ENCODE measurements at regions not wholly inside any gene's neighbourhood (a gene's known extent, or its start where the extent isn't known, plus 50 kb on each side); places are given as distances from the start of the nearest gene placed in this dataset.

- ChIA-PET CTCF (no interaction called here), POLR2A (no interaction called here)
- no peak overlapping the region for H3K4me2 ChIP-seq (ENCODE audit: insufficient read depth, low read length)
- no peaks in the 10 kb centered on the region for H3K79me2 ChIP-seq (ENCODE audit: control insufficient read depth, insufficient read depth, low read length)
- no TSS peak for BruUV-seq (replicated peaks)
- DNase-seq (ENCODE audit: low read depth, low spot score) (no peak), FAIRE-seq (no peak)
- H3K9me3 ChIP-seq (replicated peaks; ENCODE audit: control insufficient read depth, insufficient read depth, low read length), result no peaks in the 10 kb centered on the region
- H3K4me1 ChIP-seq (ENCODE audit: control insufficient read depth, extremely low read depth, insufficient read depth, low read length), result peaks cover 45% of the 10 kb centered on the region
- no peak overlapping the region for H3K4me3 ChIP-seq (replicated peaks in 1 of 3; ENCODE audit: insufficient read depth in 1 of 3, low read depth in 1 of 3, low read length in 3 of 3)
- no peaks in the 10 kb centered on the region for H3K27me3 ChIP-seq (ENCODE audit: control insufficient read depth in 2 of 2, insufficient read depth in 2 of 2, low read length in 2 of 2)
- TF ChIP-seq POLR2A (IDR thresholded peaks at IDR 0.05; ENCODE audit: low read depth, low read length), result no peak
- TF ChIP-seq GATA2 (IDR thresholded peaks at IDR 0.05; ENCODE audit: insufficient read depth, insufficient read length, low read depth, low read length), result no peak
- TF ChIP-seq JUN (IDR thresholded peaks at IDR 0.05; ENCODE audit: borderline replicate concordance, insufficient read depth, insufficient read length, low read depth), result no peak
- no peak for TF ChIP-seq MYC (IDR thresholded peaks at IDR 0.05; ENCODE audit: low read depth, low read length)
- TF ChIP-seq POLR2AphosphoS5 (IDR thresholded peaks at IDR 0.05; ENCODE audit: insufficient read depth, low read depth, low read length), result no peak
- TF ChIP-seq CTCF (IDR thresholded peaks at IDR 0.05; ENCODE audit: extremely low read depth in 1 of 2, insufficient read depth in 1 of 2, low read depth in 1 of 2, low read length in 2 of 2), result no peak
- no peak for TF ChIP-seq FOS (IDR thresholded peaks at IDR 0.05; ENCODE audit: borderline replicate concordance, insufficient read depth, low read length)
- TF ChIP-seq EZH2 (IDR thresholded peaks at IDR 0.05; ENCODE audit: borderline replicate concordance, low read depth, low read length, severe bottlenecking), result no peak
- no peak for TF ChIP-seq MAX (IDR thresholded peaks at IDR 0.05; ENCODE audit: insufficient read depth, insufficient read length)
- no peak overlapping the region for H3K9ac ChIP-seq (replicated peaks; ENCODE audit: extremely low read depth, insufficient read depth, low read length)
- no peaks in the 10 kb centered on the region for H3K9me1 ChIP-seq (replicated peaks; ENCODE audit: control insufficient read depth, extremely low read depth, insufficient read depth, low read length)
- no peaks in the 10 kb centered on the region for H3K36me3 ChIP-seq (ENCODE audit: control insufficient read depth in 2 of 2, extremely low read depth in 1 of 2, insufficient read depth in 2 of 2, low read length in 2 of 2)
- H3K27ac ChIP-seq (ENCODE audit: insufficient read depth, low read depth, low read length), result no peak overlapping the region
- dilution Hi-C loops (cut with MboI; ENCODE audit: extremely low pct_ligation_motif_present, low sequenced_read_pairs) (no loop called here), intact Hi-C loops (cut with micrococcal nuclease) (loop anchor here (2.0 kb wide), 1 partner anchor 35 kb away; no protein-coding TSS in a partner anchor)
- no peaks in the 10 kb centered on the region for H4K20me1 ChIP-seq (replicated peaks; ENCODE audit: control insufficient read depth, extremely low read depth, insufficient read depth, low read length)
- no peak overlapping the region for H2AFZ ChIP-seq (ENCODE audit: low read depth, low read length)
Observed at GRCh38 chr6:134515986-134516385, 198.1 kb upstream of the SGK1 start.

Data from endothelial cell of umbilical vein (primary cell).